Osteoblast (primary cell): ENCODE measurements at regions not wholly inside any gene's neighbourhood (a gene's known extent, or its start where the extent isn't known, plus 50 kb on each side); places are given as distances from the start of the nearest gene placed in this dataset.

Experiments
- DNase-seq: peaks from one replicate; pipeline ENCODE4 v3.0.0; 2011; ENCODE audit warnings: low spot score, mixed read lengths; ENCODE audit not compliant: insufficient read length; ENCODE audit errors: missing footprints
- H2AFZ ChIP-seq: 2 replicates; pipeline ENCODE4 v1.6.0; 2011; ENCODE audit warnings: mild to moderate bottlenecking, low read length
- H3K27ac ChIP-seq: 2 replicates; pipeline ENCODE4 v1.5.1; 2011; ENCODE audit warnings: mild to moderate bottlenecking, low read depth, low read length, moderate library complexity
- H3K27me3 ChIP-seq: 2 replicates; pipeline ENCODE4 v1.6.0; 2012; ENCODE audit warnings: mild to moderate bottlenecking, control low read depth, inconsistent platforms, low read length, moderate library complexity; ENCODE audit not compliant: insufficient read depth
- H3K36me3 ChIP-seq: 2 replicates; pipeline ENCODE4 v1.5.1; 2011; ENCODE audit warnings: mild to moderate bottlenecking, low read length, control low read depth, moderate library complexity; ENCODE audit not compliant: insufficient read depth
- H3K4me1 ChIP-seq: 2 replicates; pipeline ENCODE4 v1.5.1; 2011; ENCODE audit warnings: mild to moderate bottlenecking, low read length, control low read depth, moderate library complexity; ENCODE audit not compliant: insufficient read depth
- H3K4me2 ChIP-seq: 2 replicates; pipeline ENCODE4 v1.6.0; 2011; ENCODE audit warnings: mild to moderate bottlenecking, low read length; ENCODE audit not compliant: insufficient read depth
- H3K4me3 ChIP-seq: fragments of 200-600 bp; sonication (generic); 3 replicates; pipeline ENCODE4 v1.5.1; 2012; ENCODE audit warnings: mild to moderate bottlenecking, low read length, inconsistent platforms; ENCODE audit not compliant: insufficient read depth
- H3K79me2 ChIP-seq: 2 replicates; pipeline ENCODE4 v1.6.0; 2012; ENCODE audit warnings: mild to moderate bottlenecking, low read length, control low read depth, inconsistent platforms; ENCODE audit not compliant: insufficient read depth
- H3K9me3 ChIP-seq: 2 replicates; pipeline ENCODE4 v1.5.1; 2011; ENCODE audit warnings: low read depth, low read length, control low read depth
- H4K20me1 ChIP-seq: 2 replicates; pipeline ENCODE4 v1.6.0; 2012; ENCODE audit warnings: mild to moderate bottlenecking, low read length, control low read depth; ENCODE audit not compliant: insufficient read depth
- CTCF ChIP-seq: IDR thresholded peaks from 2 replicates; pipeline ENCODE4 v1.5.1; 2011; ENCODE audit warnings: mild to moderate bottlenecking, low read depth, low read length, moderate library complexity; ENCODE audit errors: extremely low read depth

- TF ChIP-seq CTCF = no peak
- Histone ChIP-seq H3K4me2 (no peak overlapping the region), H3K9me3 (no peaks in the 10 kb centered on the region), H3K36me3 (no peaks in the 10 kb centered on the region), H3K4me1 (no peaks in the 10 kb centered on the region), H2AFZ (no peak overlapping the region), H3K79me2 (no peaks in the 10 kb centered on the region), H3K4me3 (no peak overlapping the region), H3K27me3 (no peaks in the 10 kb centered on the region), H3K27ac (no peak overlapping the region), H4K20me1 (no peaks in the 10 kb centered on the region)
- DNase-seq = no peak
Observed at GRCh38 chr9:31733166-31733565, 651.3 kb upstream of the ACO1 start.

DNA sequence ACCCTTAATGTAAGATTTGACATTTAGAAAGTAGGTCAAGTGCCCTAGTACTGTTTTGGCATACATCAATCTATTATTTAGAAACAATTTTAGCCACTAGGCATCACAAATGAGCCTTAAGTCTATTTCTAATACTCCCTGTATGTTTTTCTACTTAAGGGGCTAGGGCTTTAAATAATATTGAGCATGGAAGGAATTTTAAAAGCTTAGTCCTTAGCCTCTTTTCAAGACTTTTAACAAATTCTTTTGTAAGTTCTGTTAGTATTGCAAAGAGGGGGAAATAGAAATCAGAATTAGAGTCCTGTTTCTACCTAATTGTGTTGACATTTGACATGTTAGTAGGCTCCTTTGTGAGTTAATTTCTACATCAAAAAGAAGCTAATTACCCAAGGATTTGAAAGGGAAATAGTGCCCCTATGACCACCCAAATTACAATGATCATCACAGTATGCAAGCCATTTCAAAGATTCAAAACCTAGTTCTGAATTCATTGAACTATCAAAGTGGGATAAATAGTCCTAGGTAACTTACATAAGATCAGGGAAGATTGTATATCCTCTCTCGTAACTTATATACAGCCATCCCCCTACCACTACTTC, 647.8 kb upstream of the ACO1 start:
- H4K20me1 ChIP-seq = no peaks in the 10 kb centered on the region
- H3K4me1 ChIP-seq = no peaks in the 10 kb centered on the region
- H3K27me3 ChIP-seq = no peaks in the 10 kb centered on the region
- no peak overlapping the region for H3K27ac ChIP-seq
- no peaks in the 10 kb centered on the region for H3K9me3 ChIP-seq
- no peaks in the 10 kb centered on the region for H3K79me2 ChIP-seq
- no peak for TF ChIP-seq CTCF
- H3K4me2 ChIP-seq = no peak overlapping the region
- no peak for DNase-seq
- H2AFZ ChIP-seq = no peak overlapping the region
- H3K36me3 ChIP-seq = no peaks in the 10 kb centered on the region
- no peak overlapping the region for H3K4me3 ChIP-seq

DNA sequence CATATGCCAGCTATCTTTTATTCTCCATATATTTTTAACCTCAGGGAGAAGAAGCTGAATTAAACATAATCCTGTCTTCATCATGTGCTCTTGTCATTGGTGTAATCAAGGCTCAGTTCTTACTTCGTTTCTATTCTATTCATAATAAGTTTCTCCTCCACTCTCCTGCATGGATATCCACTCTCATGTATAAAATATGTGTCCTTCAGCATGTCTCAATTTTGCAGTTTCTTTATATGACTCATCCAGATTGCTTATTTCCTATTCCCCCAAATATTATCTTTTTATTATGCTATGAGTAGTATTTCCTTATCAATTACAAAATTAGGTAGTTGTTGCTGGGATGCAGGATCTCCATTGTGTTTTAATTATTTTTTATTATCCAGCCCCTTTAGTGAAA, 643.7 kb upstream of the ACO1 start:
- Histone ChIP-seq H3K27ac (no peak overlapping the region), H3K4me3 (no peak overlapping the region), H3K4me1 (no peaks in the 10 kb centered on the region), H3K9me3 (peaks cover 4% of the 10 kb centered on the region), H3K79me2 (no peaks in the 10 kb centered on the region), H2AFZ (no peak overlapping the region), H3K4me2 (no peak overlapping the region), H4K20me1 (no peaks in the 10 kb centered on the region), H3K27me3 (no peaks in the 10 kb centered on the region), H3K36me3 (no peaks in the 10 kb centered on the region)
- TF ChIP-seq CTCF = no peak
- DNase-seq = no peak

DNA sequence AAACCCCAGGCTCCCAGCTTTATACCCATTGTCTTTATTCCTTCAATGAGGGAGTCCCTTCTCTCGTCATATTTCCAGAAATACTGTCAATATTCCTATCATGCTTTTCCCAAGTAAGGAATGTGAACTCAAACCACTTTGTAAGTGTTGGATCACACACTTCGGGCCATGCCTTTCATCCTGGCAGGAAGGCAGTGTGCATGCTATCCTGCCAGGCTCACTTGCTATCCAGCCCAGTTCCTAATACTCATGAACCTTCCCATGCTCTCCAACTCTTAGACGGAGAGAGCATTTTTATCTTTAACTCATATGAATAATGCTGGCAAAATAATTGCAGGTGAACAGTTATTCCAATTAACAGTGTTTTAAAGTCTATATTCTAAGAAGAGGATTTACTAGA, 639.9 kb upstream of the ACO1 start:
- Histone ChIP-seq H3K27ac (no peak overlapping the region), H2AFZ (no peak overlapping the region), H3K27me3 (no peaks in the 10 kb centered on the region), H3K9me3 (peaks cover 4% of the 10 kb centered on the region), H3K4me2 (no peak overlapping the region), H3K4me1 (no peaks in the 10 kb centered on the region), H3K36me3 (no peaks in the 10 kb centered on the region), H4K20me1 (no peaks in the 10 kb centered on the region), H3K4me3 (no peak overlapping the region), H3K79me2 (no peaks in the 10 kb centered on the region)
- no peak for TF ChIP-seq CTCF
- no peak for DNase-seq
